Keratinocyte (primary cell): ENCODE measurements at regions not wholly inside any gene's neighbourhood (a gene's known extent, or its start where the extent isn't known, plus 50 kb on each side); places are given as distances from the start of the nearest gene placed in this dataset.

Experiments used
- DNase-seq: peaks from one replicate; pipeline ENCODE4 v3.0.0-alpha.2; 2011; ENCODE audit warnings: low read depth, missing footprints, low spot score
- FAIRE-seq: peaks from 2 replicates; lab custom pipeline; 2011; peaks lifted over from hg19 to GRCh38; lab: Jason Lieb, UNC
- H2AFZ ChIP-seq: 2 replicates; pipeline ENCODE4 v1.6.0; 2012; ENCODE audit warnings: low read length, control low read depth, inconsistent platforms; ENCODE audit not compliant: control insufficient read depth
- H3K27ac ChIP-seq: 2 replicates; pipeline ENCODE4 v1.5.1; 2011; ENCODE audit warnings: low read length; ENCODE audit not compliant: control insufficient read depth, insufficient read depth
- H3K27me3 ChIP-seq: 3 replicates; pipeline ENCODE4 v1.6.0; 2011; ENCODE audit warnings: low read length; ENCODE audit not compliant: control insufficient read depth, insufficient read depth; ENCODE audit errors: extremely low read depth
- H3K36me3 ChIP-seq, 2 experiments: 2 replicates in 1 of 2; 3 replicates in 1 of 2; pipeline ENCODE4 v1.5.1; 2011; ENCODE audit warnings: low read length in 2 of 2, mild to moderate bottlenecking in 1 of 2; ENCODE audit not compliant: control insufficient read depth in 2 of 2, insufficient read depth in 2 of 2; ENCODE audit errors: extremely low read depth in 1 of 2
- H3K4me1 ChIP-seq: 3 replicates; pipeline ENCODE4 v1.5.1; 2011; ENCODE audit warnings: low read length; ENCODE audit not compliant: control insufficient read depth, insufficient read depth; ENCODE audit errors: extremely low read depth
- H3K4me2 ChIP-seq: 3 replicates; pipeline ENCODE4 v1.6.0; 2011; ENCODE audit warnings: low read depth, low read length; ENCODE audit not compliant: control insufficient read depth, insufficient read depth; ENCODE audit errors: extremely low read depth
- H3K4me3 ChIP-seq, 3 experiments: fragments of 200-600 bp in 1 of 3; sonication (generic) in 1 of 3; 2 replicates in 2 of 3; 3 replicates in 1 of 3; pipeline ENCODE4 v1.5.1; 2011 to 2016; ENCODE audit warnings: low read length in 3 of 3, mild to moderate bottlenecking in 3 of 3, control low read depth in 2 of 3, inconsistent platforms in 1 of 3, low read depth in 1 of 3, mixed read lengths in 1 of 3, mixed run types in 1 of 3, moderate library complexity in 1 of 3; ENCODE audit not compliant: control insufficient read depth in 2 of 3, insufficient read depth in 2 of 3; ENCODE audit errors: extremely low read depth in 1 of 3
- H3K79me2 ChIP-seq: 2 replicates; pipeline ENCODE4 v1.6.0; 2012; ENCODE audit warnings: low read length; ENCODE audit not compliant: control insufficient read depth, insufficient read depth
- H3K9ac ChIP-seq: 3 replicates; pipeline ENCODE4 v1.6.0; 2011; ENCODE audit warnings: low read length; ENCODE audit not compliant: control insufficient read depth, insufficient read depth; ENCODE audit errors: extremely low read depth
- H3K9me1 ChIP-seq: 3 replicates; pipeline ENCODE4 v1.6.0; 2011; ENCODE audit warnings: low read length; ENCODE audit not compliant: control insufficient read depth, insufficient read depth; ENCODE audit errors: extremely low read depth
- H3K9me3 ChIP-seq: 2 replicates; pipeline ENCODE4 v1.5.1; 2012; ENCODE audit warnings: low read depth, low read length; ENCODE audit not compliant: control insufficient read depth
- H4K20me1 ChIP-seq: 3 replicates; pipeline ENCODE4 v1.6.0; 2011; ENCODE audit warnings: low read length; ENCODE audit not compliant: control insufficient read depth, insufficient read depth; ENCODE audit errors: extremely low read depth
- EZH2 ChIP-seq: IDR thresholded peaks from one replicate; pipeline ENCODE4 v1.6.1; 2012; ENCODE audit warnings: inconsistent platforms, mild to moderate bottlenecking, low read length, moderate library complexity
- dilution Hi-C: fragments of 300-500 bp; cut with MboI; formaldehyde crosslinking; loops from one replicate; pipeline ENCODE4 v1.7.0; 2020; ENCODE audit warnings: low sequenced_read_pairs; ENCODE audit not compliant: extremely low pct_ligation_motif_present
- TF ChIP-seq, protein P1 (sequence below), 3 experiments: IDR thresholded peaks in 1 of 3; conservative IDR thresholded peaks in 1 of 3; optimal IDR thresholded peaks in 1 of 3; 2 replicates in 2 of 3; 3 replicates in 1 of 3; pipeline versions ENCODE3 to v1.5.1; 2011; ENCODE audit warnings: low read length in 3 of 3, mild to moderate bottlenecking in 3 of 3, moderate library complexity in 2 of 3, control low read depth in 1 of 3, inconsistent platforms in 1 of 3; ENCODE audit not compliant: insufficient read depth in 2 of 3; ENCODE audit errors: extremely low read depth in 1 of 3

- H3K79me2 ChIP-seq, result no peaks in the 10 kb centered on the region
- H3K4me2 ChIP-seq, result no peak overlapping the region
- TF ChIP-seq, protein P1, sequence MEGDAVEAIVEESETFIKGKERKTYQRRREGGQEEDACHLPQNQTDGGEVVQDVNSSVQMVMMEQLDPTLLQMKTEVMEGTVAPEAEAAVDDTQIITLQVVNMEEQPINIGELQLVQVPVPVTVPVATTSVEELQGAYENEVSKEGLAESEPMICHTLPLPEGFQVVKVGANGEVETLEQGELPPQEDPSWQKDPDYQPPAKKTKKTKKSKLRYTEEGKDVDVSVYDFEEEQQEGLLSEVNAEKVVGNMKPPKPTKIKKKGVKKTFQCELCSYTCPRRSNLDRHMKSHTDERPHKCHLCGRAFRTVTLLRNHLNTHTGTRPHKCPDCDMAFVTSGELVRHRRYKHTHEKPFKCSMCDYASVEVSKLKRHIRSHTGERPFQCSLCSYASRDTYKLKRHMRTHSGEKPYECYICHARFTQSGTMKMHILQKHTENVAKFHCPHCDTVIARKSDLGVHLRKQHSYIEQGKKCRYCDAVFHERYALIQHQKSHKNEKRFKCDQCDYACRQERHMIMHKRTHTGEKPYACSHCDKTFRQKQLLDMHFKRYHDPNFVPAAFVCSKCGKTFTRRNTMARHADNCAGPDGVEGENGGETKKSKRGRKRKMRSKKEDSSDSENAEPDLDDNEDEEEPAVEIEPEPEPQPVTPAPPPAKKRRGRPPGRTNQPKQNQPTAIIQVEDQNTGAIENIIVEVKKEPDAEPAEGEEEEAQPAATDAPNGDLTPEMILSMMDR (optimal IDR thresholded peaks at IDR 0.05 in 1 of 3, IDR thresholded peaks at IDR 0.05 in 1 of 3, conservative IDR thresholded peaks at IDR 0.05 in 1 of 3; ENCODE audit: extremely low read depth in 1 of 3, insufficient read depth in 2 of 3, low read length in 3 of 3), result no peak
- no peak for TF ChIP-seq EZH2
- H3K27ac ChIP-seq, result no peak overlapping the region
- no peaks in the 10 kb centered on the region for H3K27me3 ChIP-seq
- H4K20me1 ChIP-seq, result no peaks in the 10 kb centered on the region
- no peaks in the 10 kb centered on the region for H3K9me1 ChIP-seq
- H2AFZ ChIP-seq, result no peak overlapping the region
- H3K9me3 ChIP-seq, result peaks cover 2% of the 10 kb centered on the region
- no peak overlapping the region for H3K4me3 ChIP-seq
- H3K36me3 ChIP-seq, result no peaks in the 10 kb centered on the region
- H3K4me1 ChIP-seq, result no peaks in the 10 kb centered on the region
- DNase-seq (no peak), FAIRE-seq (no peak)
- dilution Hi-C loops, result no loop called here
- H3K9ac ChIP-seq, result no peak overlapping the region
Measured at GRCh38 chr2:122277956-122278355, 522.5 kb downstream of the TSN start.

- Histone ChIP-seq H3K4me2 (no peak overlapping the region), H3K9ac (no peak overlapping the region), H3K4me1 (no peaks in the 10 kb centered on the region), H3K9me3 (no peaks in the 10 kb centered on the region), H4K20me1 (no peaks in the 10 kb centered on the region), H2AFZ (no peak overlapping the region), H3K9me1 (no peaks in the 10 kb centered on the region), H3K27me3 (no peaks in the 10 kb centered on the region), H3K4me3 (no peak overlapping the region), H3K27ac (no peak overlapping the region), H3K79me2 (no peaks in the 10 kb centered on the region), H3K36me3 (no peaks in the 10 kb centered on the region)
- dilution Hi-C loops, result no loop called here
- FAIRE-seq (no peak), DNase-seq (no peak)
- TF ChIP-seq EZH2, result no peak
Measured at GRCh38 chr2:122300758-122301157, 545.3 kb downstream of the TSN start.

GRCh38 chr2:122307763-122308162 lies 552.3 kb downstream of the TSN start:
- no peak for DNase-seq
- Histone ChIP-seq H3K27ac (no peak overlapping the region), H3K4me3 (no peak overlapping the region), H3K36me3 (no peaks in the 10 kb centered on the region), H3K9me1 (no peaks in the 10 kb centered on the region), H3K79me2 (no peaks in the 10 kb centered on the region), H3K4me1 (no peaks in the 10 kb centered on the region), H3K9me3 (no peaks in the 10 kb centered on the region), H3K9ac (no peak overlapping the region), H3K27me3 (no peaks in the 10 kb centered on the region), H4K20me1 (no peaks in the 10 kb centered on the region), H2AFZ (no peak overlapping the region), H3K4me2 (no peak overlapping the region)
- dilution Hi-C loops, result no loop called here
- TF ChIP-seq EZH2, result no peak
- TF ChIP-seq, protein P1 (optimal IDR thresholded peaks at IDR 0.05 in 1 of 3, IDR thresholded peaks at IDR 0.05 in 1 of 3, conservative IDR thresholded peaks at IDR 0.05 in 1 of 3; ENCODE audit: extremely low read depth in 1 of 3, insufficient read depth in 2 of 3, low read length in 3 of 3), result no peak
- FAIRE-seq, result no peak
